GM12878 (cell line): ENCODE measurements at regions not wholly inside any gene's neighbourhood (a gene's known extent, or its start where the extent isn't known, plus 50 kb on each side); places are given as distances from the start of the nearest gene placed in this dataset.

Source experiments
- BCL3 ChIP-seq: IDR thresholded peaks from 2 replicates; pipeline ENCODE4 v1.6.1; 2011; ENCODE audit warnings: borderline replicate concordance, low read depth, mild to moderate bottlenecking, moderate library complexity, low read length; ENCODE audit not compliant: insufficient read depth, poor library complexity, severe bottlenecking
- CREM ChIP-seq: IDR thresholded peaks from 2 replicates; pipeline ENCODE4 v1.6.1; 2014; ENCODE audit warnings: antibody characterized with exemption, low read depth
- CTCF ChIP-seq, 3 experiments: IDR thresholded peaks in 2 of 3; conservative IDR thresholded peaks in 1 of 3; 2 replicates each; pipeline ENCODE4 v1.5.1; 2011; ENCODE audit warnings: low read depth in 3 of 3, low read length in 3 of 3, mild to moderate bottlenecking in 3 of 3, control low read depth in 2 of 3, moderate library complexity in 2 of 3, inconsistent platforms in 1 of 3, mixed read lengths in 1 of 3; ENCODE audit not compliant: control insufficient read depth in 2 of 3, insufficient read depth in 1 of 3; ENCODE audit errors: extremely low read depth in 1 of 3
- IKZF1 ChIP-seq: fragments of 450-650 bp; conservative IDR thresholded peaks from 2 replicates; pipeline ENCODE4 v1.6.1; 2017; ENCODE audit warnings: antibody characterized with exemption, mild to moderate bottlenecking
- IKZF2 ChIP-seq, 2 experiments: fragments of 450-650 bp; IDR thresholded peaks; 2 replicates each; pipeline ENCODE4 v1.6.1; 2017; ENCODE audit warnings: mild to moderate bottlenecking in 2 of 2, moderate library complexity in 2 of 2
- JUND ChIP-seq: IDR thresholded peaks from 2 replicates; pipeline ENCODE4 v1.6.1; 2012; ENCODE audit warnings: low read depth, mild to moderate bottlenecking, low read length, improper control_type of control experiment, moderate library complexity
- NFXL1 ChIP-seq: fragments of 450-650 bp; IDR thresholded peaks from 2 replicates; pipeline ENCODE4 v1.6.1; 2017; ENCODE audit warnings: antibody characterized with exemption, mild to moderate bottlenecking, borderline replicate concordance
- PKNOX1 ChIP-seq: fragments of 450-650 bp; IDR thresholded peaks from 2 replicates; pipeline ENCODE4 v1.6.1; 2016; ENCODE audit warnings: mild to moderate bottlenecking
- POLR2AphosphoS5 ChIP-seq: IDR thresholded peaks from 2 replicates; pipeline ENCODE4 v1.6.1; 2011; ENCODE audit warnings: mild to moderate bottlenecking, low read length, inconsistent platforms
- SUZ12 ChIP-seq: fragments of 200-600 bp; sonication (generic); IDR thresholded peaks from one replicate; pipeline ENCODE4 v1.6.1; 2018; ENCODE audit warnings: antibody characterized with exemption, mild to moderate bottlenecking; ENCODE audit not compliant: unreplicated experiment
- TF ChIP-seq, protein P1 (sequence below): fragments of 450-650 bp; conservative IDR thresholded peaks from 2 replicates; pipeline ENCODE4 v1.6.1; 2017; ENCODE audit warnings: mild to moderate bottlenecking, moderate library complexity
- TF ChIP-seq, protein P2 (sequence below): fragments of 450-650 bp; IDR thresholded peaks from 2 replicates; pipeline ENCODE4 v1.6.1; 2018; ENCODE audit warnings: mild to moderate bottlenecking, low read depth, moderate library complexity; ENCODE audit not compliant: partially characterized antibody
- TF ChIP-seq, protein P3 (sequence below): fragments of 450-650 bp; IDR thresholded peaks from 2 replicates; pipeline ENCODE4 v1.6.1; 2017; ENCODE audit warnings: low read depth, mild to moderate bottlenecking, moderate library complexity
- TF ChIP-seq, protein P4 (sequence below): IDR thresholded peaks from 2 replicates; pipeline ENCODE4 v1.6.1; 2012; ENCODE audit warnings: low read depth, low read length, improper control_type of control experiment

DNA sequence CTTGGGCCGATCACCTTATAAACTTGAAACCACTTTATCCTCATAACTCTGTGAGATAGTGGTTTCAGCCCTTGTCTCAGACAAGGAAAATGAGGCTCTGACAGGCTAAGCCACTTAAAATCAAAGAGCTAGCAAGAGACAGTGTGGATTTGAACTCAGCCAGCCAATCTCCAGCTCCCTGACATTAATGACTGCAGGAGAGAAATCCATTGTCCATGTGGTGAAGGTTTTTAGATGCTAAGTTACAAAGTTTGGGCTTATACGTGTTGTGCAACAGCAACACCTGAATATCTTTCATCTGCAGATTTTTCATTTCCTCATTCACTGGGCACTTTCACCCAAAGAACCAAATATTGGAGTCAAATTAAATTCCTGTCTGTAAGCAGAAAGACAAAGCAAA is 501.3 kb downstream of the GRIN2A start:
- no peak for TF ChIP-seq CTCF (IDR thresholded peaks at IDR 0.05 in 2 of 3, conservative IDR thresholded peaks at IDR 0.05 in 1 of 3; ENCODE audit: control insufficient read depth in 2 of 3, extremely low read depth in 1 of 3, insufficient read depth in 1 of 3, low read depth in 3 of 3, low read length in 3 of 3)
- no peak for TF ChIP-seq JUND
- TF ChIP-seq, protein P1, sequence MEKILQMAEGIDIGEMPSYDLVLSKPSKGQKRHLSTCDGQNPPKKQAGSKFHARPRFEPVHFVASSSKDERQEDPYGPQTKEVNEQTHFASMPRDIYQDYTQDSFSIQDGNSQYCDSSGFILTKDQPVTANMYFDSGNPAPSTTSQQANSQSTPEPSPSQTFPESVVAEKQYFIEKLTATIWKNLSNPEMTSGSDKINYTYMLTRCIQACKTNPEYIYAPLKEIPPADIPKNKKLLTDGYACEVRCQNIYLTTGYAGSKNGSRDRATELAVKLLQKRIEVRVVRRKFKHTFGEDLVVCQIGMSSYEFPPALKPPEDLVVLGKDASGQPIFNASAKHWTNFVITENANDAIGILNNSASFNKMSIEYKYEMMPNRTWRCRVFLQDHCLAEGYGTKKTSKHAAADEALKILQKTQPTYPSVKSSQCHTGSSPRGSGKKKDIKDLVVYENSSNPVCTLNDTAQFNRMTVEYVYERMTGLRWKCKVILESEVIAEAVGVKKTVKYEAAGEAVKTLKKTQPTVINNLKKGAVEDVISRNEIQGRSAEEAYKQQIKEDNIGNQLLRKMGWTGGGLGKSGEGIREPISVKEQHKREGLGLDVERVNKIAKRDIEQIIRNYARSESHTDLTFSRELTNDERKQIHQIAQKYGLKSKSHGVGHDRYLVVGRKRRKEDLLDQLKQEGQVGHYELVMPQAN, result no peak
- no peak for TF ChIP-seq BCL3
- no peak for TF ChIP-seq CREM
- TF ChIP-seq IKZF2 (IDR thresholded peaks at IDR 0.05), result no peak
- TF ChIP-seq, protein P2, sequence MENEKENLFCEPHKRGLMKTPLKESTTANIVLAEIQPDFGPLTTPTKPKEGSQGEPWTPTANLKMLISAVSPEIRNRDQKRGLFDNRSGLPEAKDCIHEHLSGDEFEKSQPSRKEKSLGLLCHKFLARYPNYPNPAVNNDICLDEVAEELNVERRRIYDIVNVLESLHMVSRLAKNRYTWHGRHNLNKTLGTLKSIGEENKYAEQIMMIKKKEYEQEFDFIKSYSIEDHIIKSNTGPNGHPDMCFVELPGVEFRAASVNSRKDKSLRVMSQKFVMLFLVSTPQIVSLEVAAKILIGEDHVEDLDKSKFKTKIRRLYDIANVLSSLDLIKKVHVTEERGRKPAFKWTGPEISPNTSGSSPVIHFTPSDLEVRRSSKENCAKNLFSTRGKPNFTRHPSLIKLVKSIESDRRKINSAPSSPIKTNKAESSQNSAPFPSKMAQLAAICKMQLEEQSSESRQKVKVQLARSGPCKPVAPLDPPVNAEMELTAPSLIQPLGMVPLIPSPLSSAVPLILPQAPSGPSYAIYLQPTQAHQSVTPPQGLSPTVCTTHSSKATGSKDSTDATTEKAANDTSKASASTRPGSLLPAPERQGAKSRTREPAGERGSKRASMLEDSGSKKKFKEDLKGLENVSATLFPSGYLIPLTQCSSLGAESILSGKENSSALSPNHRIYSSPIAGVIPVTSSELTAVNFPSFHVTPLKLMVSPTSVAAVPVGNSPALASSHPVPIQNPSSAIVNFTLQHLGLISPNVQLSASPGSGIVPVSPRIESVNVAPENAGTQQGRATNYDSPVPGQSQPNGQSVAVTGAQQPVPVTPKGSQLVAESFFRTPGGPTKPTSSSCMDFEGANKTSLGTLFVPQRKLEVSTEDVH, result no peak
- TF ChIP-seq POLR2AphosphoS5, result no peak
- no peak for TF ChIP-seq PKNOX1
- TF ChIP-seq, protein P3, sequence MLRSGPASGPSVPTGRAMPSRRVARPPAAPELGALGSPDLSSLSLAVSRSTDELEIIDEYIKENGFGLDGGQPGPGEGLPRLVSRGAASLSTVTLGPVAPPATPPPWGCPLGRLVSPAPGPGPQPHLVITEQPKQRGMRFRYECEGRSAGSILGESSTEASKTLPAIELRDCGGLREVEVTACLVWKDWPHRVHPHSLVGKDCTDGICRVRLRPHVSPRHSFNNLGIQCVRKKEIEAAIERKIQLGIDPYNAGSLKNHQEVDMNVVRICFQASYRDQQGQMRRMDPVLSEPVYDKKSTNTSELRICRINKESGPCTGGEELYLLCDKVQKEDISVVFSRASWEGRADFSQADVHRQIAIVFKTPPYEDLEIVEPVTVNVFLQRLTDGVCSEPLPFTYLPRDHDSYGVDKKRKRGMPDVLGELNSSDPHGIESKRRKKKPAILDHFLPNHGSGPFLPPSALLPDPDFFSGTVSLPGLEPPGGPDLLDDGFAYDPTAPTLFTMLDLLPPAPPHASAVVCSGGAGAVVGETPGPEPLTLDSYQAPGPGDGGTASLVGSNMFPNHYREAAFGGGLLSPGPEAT, result no peak
- no peak for TF ChIP-seq SUZ12
- TF ChIP-seq, protein P4, sequence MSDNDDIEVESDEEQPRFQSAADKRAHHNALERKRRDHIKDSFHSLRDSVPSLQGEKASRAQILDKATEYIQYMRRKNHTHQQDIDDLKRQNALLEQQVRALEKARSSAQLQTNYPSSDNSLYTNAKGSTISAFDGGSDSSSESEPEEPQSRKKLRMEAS, result no peak
- no peak for TF ChIP-seq IKZF1
- no peak for TF ChIP-seq NFXL1
